ENCODE measurements at regions not wholly inside any gene's neighbourhood (a gene's known extent, or its start where the extent isn't known, plus 50 kb on each side); places are given as distances from the start of the nearest gene placed in this dataset.

DNA sequence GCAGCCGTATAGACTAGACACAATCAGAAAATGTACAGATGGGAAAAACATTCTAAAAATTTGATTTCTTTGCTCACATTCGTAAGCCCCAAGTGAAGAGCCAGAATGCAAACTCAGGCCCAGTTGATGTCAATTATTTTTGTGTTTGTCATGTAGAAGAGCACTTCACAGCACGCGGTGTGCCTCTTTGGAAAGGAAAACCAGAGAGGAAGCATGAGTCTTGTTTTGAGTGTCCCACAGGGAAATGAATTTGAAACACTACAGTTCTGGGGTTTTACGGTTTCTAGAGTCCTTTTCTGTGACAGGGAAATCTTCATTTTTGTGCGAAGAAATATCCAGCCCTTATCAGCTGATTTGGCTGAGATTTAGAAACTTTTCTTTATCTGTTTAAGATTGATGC, 554.6 kb upstream of the BOD1L1 start:
- TF ChIP-seq, protein P1, sequence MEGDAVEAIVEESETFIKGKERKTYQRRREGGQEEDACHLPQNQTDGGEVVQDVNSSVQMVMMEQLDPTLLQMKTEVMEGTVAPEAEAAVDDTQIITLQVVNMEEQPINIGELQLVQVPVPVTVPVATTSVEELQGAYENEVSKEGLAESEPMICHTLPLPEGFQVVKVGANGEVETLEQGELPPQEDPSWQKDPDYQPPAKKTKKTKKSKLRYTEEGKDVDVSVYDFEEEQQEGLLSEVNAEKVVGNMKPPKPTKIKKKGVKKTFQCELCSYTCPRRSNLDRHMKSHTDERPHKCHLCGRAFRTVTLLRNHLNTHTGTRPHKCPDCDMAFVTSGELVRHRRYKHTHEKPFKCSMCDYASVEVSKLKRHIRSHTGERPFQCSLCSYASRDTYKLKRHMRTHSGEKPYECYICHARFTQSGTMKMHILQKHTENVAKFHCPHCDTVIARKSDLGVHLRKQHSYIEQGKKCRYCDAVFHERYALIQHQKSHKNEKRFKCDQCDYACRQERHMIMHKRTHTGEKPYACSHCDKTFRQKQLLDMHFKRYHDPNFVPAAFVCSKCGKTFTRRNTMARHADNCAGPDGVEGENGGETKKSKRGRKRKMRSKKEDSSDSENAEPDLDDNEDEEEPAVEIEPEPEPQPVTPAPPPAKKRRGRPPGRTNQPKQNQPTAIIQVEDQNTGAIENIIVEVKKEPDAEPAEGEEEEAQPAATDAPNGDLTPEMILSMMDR (IDR thresholded peaks at IDR 0.05; ENCODE audit: low read length): no peak
- TF ChIP-seq EZH2 (optimal IDR thresholded peaks at IDR 0.05; ENCODE audit: low read depth, low read length): no peak
- TF ChIP-seq EZH2phosphoT487 (IDR thresholded peaks at IDR 0.05; ENCODE audit: low read length): no peak

Measured in MM.1S (cell line).